BE2C (cell line): ENCODE measurements at regions not wholly inside any gene's neighbourhood (a gene's known extent, or its start where the extent isn't known, plus 50 kb on each side); places are given as distances from the start of the nearest gene placed in this dataset.

ENCODE experiments used
- DNase-seq: peaks from one replicate; pipeline ENCODE4 v3.0.0-alpha.2; 2020
- H3K27me3 ChIP-seq: fragments of 250-450 bp; sonication (Bioruptor Pico); 2 replicates; pipeline ENCODE4 v1.5.1; 2020; ENCODE audit warnings: mild to moderate bottlenecking
- H3K36me3 ChIP-seq: fragments of 250-450 bp; sonication (Bioruptor Pico); 2 replicates; pipeline ENCODE4 v1.5.1; 2020; ENCODE audit warnings: mild to moderate bottlenecking
- H3K4me1 ChIP-seq: fragments of 250-450 bp; sonication (Bioruptor Pico); 2 replicates; pipeline ENCODE4 v1.5.1; 2020
- H3K4me3 ChIP-seq: 2 replicates; pipeline ENCODE4 v1.5.1; 2011; ENCODE audit warnings: low read depth, low read length
- H3K9me3 ChIP-seq: fragments of 250-450 bp; sonication (Bioruptor Pico); 2 replicates; pipeline ENCODE4 v1.5.1; 2020
- CTCF ChIP-seq: IDR thresholded peaks from 2 replicates; pipeline ENCODE4 v1.5.1; 2012; ENCODE audit warnings: mild to moderate bottlenecking, low read depth, low read length

GRCh38 chr1:224852901-224853568 is 76.4 kb upstream of the DNAH14 start:
- H3K4me3 ChIP-seq: no peak overlapping the region
- no peak for DNase-seq
- no peaks in the 10 kb centered on the region for H3K27me3 ChIP-seq
- no peaks in the 10 kb centered on the region for H3K36me3 ChIP-seq
- peak; percentile 82 for TF ChIP-seq CTCF
- no peaks in the 10 kb centered on the region for H3K9me3 ChIP-seq
- H3K4me1 ChIP-seq: no peaks in the 10 kb centered on the region

DNA sequence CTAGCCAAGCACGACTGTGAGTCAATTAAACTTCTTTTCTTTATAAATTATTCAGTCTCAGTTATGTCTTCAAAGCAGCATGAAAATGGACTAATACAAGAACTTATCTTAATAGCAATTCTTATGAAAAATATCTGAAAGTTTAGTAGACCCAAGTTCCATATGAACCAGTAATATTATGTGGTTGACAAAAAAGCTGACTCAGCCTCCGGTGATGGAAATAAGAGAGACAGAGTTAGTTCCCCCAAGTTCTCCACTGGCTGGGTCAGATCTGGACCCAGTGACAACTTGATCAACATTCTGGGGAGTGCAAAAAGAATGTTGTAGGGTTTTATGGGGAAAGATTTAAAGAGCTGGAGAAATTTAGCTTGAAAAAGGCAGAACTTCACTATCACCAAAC is 72.5 kb upstream of the DNAH14 start:
- TF ChIP-seq CTCF: no peak
- DNase-seq: no peak
- H3K27me3 ChIP-seq: no peaks in the 10 kb centered on the region
- H3K4me3 ChIP-seq: no peak overlapping the region
- H3K4me1 ChIP-seq: no peaks in the 10 kb centered on the region
- H3K36me3 ChIP-seq: no peaks in the 10 kb centered on the region
- no peaks in the 10 kb centered on the region for H3K9me3 ChIP-seq

GRCh38 chr1:224859651-224860050 is 69.8 kb upstream of the DNAH14 start:
- no peaks in the 10 kb centered on the region for H3K36me3 ChIP-seq

DNA sequence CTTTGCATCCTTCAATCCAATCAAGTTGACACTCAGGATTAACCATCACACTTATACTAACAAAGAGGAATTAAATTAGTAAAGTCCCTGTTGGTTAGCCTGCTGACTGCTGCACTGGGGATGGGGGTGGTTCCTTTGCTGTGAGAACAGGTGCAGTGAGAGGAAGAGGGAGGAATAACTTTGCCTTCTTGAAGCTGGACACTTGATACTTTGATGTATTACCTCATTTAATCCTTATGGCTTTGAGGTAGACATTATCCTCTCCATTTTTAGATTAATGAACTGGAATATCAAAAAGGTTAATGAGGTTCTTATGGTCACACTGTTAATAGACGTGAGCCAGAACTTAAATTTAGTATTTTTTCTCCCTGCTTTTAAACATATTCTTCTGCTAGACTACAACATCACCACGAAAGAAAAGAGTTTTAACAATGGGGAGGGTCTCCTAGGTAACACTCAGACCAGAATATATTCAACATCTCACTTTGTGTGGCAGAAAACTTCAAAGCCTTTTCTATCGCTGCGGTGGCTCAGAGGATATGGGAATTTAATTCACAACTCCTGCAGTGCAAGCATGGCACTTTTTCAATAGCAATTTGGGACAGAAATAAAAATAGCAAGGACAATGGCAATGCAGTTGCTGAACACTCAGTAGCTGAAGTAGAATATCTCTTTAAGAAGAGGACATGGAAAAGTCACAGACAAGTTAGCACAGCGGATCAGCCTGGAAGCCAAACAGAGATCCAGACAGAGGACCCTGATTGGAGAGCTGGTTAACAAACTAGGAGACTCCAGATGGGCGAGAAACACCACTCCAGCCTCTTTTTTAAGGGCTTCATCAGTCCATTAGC is 68.8 kb upstream of the DNAH14 start:
- H3K27me3 ChIP-seq: no peaks in the 10 kb centered on the region
- DNase-seq: no peak
- H3K9me3 ChIP-seq: no peaks in the 10 kb centered on the region
- no peaks in the 10 kb centered on the region for H3K36me3 ChIP-seq
- no peak overlapping the region for H3K4me3 ChIP-seq
- H3K4me1 ChIP-seq: no peaks in the 10 kb centered on the region
- TF ChIP-seq CTCF: no peak

More at GRCh38 chr1:224859651-224860050, 69.8 kb upstream of the DNAH14 start:
- Histone ChIP-seq H3K9me3 (no peaks in the 10 kb centered on the region), H3K4me1 (no peaks in the 10 kb centered on the region), H3K4me3 (no peak overlapping the region), H3K27me3 (no peaks in the 10 kb centered on the region)
- TF ChIP-seq CTCF: no peak
- no peak for DNase-seq

GRCh38 chr1:224861339-224861716 is 68.1 kb upstream of the DNAH14 start:
- Histone ChIP-seq H3K27me3 (no peaks in the 10 kb centered on the region), H3K36me3 (no peaks in the 10 kb centered on the region), H3K4me1 (no peaks in the 10 kb centered on the region), H3K4me3 (no peak overlapping the region), H3K9me3 (no peaks in the 10 kb centered on the region)
- DNase-seq: no peak
- no peak for TF ChIP-seq CTCF

GRCh38 chr1:224863486-224863885 is 66.0 kb upstream of the DNAH14 start:
- Histone ChIP-seq H3K36me3 (no peaks in the 10 kb centered on the region), H3K4me1 (no peaks in the 10 kb centered on the region), H3K4me3 (no peak overlapping the region), H3K27me3 (no peaks in the 10 kb centered on the region), H3K9me3 (no peaks in the 10 kb centered on the region; the same call in 1 of the 2 replicates)
- no peak for TF ChIP-seq CTCF
- DNase-seq: no peak
